Spleen (tissue), 7 donors: ENCODE measurements at regions not wholly inside any gene's neighbourhood (a gene's known extent, or its start where the extent isn't known, plus 50 kb on each side); places are given as distances from the start of the nearest gene placed in this dataset.

Source experiments
- POLR2AphosphoS5 ChIP-seq, 3 donors: sonication (generic); formaldehyde crosslinking; IDR thresholded peaks; one replicate each; pipeline ENCODE4 v1.5.1; 2017; ENCODE audit warnings: antibody characterized with exemption in 3 of 3
- TF ChIP-seq, protein P1 (sequence below), 11 experiments: fragments of 200-600 bp in 7 of 11; fragments of 450-650 bp in 4 of 11; sonication (generic) in 4 of 11; IDR thresholded peaks in 8 of 11; conservative IDR thresholded peaks in 3 of 11; 1 replicate in 7 of 11; 2 replicates in 4 of 11; pipeline versions ENCODE4 v1.4.0 to v1.8.0; 2016 to 2021; ENCODE audit warnings: antibody characterized with exemption in 11 of 11, inconsistent platforms in 4 of 11, mild to moderate bottlenecking in 1 of 11
- donor health status: DM: no; HTN: no; CAD: no; lungs with moderate emphysema.
- donor health status: DM: no; HTN: no; CAD: no.
- donor health status: DM: no; HTN: no; CAD: no.

DNA sequence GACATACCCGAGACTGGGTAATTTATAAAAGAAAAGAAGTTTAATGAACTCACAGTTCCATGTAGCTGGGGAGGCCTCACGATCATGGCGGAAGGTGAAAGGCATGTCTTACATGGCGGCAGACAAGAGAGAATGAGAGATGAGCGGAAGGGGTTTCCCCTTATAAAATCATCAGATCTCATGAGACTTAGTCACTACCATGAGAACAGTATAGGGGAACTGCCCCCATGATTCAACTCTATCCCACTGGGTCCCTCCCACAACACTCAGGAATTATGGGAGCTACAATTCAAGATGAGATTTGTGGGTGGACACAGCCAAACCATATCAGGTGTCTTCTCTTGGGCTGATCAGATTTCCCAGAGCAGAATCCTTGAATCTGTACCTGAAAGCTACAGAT is 617.3 kb upstream of the ID2 start:
- TF ChIP-seq, protein P1, sequence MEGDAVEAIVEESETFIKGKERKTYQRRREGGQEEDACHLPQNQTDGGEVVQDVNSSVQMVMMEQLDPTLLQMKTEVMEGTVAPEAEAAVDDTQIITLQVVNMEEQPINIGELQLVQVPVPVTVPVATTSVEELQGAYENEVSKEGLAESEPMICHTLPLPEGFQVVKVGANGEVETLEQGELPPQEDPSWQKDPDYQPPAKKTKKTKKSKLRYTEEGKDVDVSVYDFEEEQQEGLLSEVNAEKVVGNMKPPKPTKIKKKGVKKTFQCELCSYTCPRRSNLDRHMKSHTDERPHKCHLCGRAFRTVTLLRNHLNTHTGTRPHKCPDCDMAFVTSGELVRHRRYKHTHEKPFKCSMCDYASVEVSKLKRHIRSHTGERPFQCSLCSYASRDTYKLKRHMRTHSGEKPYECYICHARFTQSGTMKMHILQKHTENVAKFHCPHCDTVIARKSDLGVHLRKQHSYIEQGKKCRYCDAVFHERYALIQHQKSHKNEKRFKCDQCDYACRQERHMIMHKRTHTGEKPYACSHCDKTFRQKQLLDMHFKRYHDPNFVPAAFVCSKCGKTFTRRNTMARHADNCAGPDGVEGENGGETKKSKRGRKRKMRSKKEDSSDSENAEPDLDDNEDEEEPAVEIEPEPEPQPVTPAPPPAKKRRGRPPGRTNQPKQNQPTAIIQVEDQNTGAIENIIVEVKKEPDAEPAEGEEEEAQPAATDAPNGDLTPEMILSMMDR (IDR thresholded peaks at IDR 0.05 in 8 of 11, conservative IDR thresholded peaks at IDR 0.05 in 3 of 11), result no peak
- no peak for TF ChIP-seq POLR2AphosphoS5 (IDR thresholded peaks at IDR 0.05)
